IMR-90 (cell line): ENCODE measurements at regions not wholly inside any gene's neighbourhood (a gene's known extent, or its start where the extent isn't known, plus 50 kb on each side); places are given as distances from the start of the nearest gene placed in this dataset.

ENCODE experiments used
- ATAC-seq: fragments of 200-7000 bp; cut with Tn5 transposase; 2 replicates; pipeline ENCODE4 v1.9.1; 2020; ENCODE audit warnings: low read depth, mild to moderate bottlenecking, moderate library complexity
- BruUV-seq: library from RNA; stranded (reverse); fragments of 400-500 nt; replicated peaks from 2 replicates; lab custom pipeline; 2021; lab: Mats Ljungman, UMichigan
- CTCF ChIA-PET: fragments of 300-600 bp; formaldehyde crosslinking; extraction: SDS; loops from one replicate; lab custom pipeline; 2021; ENCODE audit warnings: antibody characterized with exemption; lab: Yijun Ruan, JAX
- POLR2A ChIA-PET: fragments of 300-600 bp; sonication (Branson Sonifier 250); formaldehyde crosslinking; loops from one replicate; lab custom pipeline; 2022; ENCODE audit warnings: antibody characterized with exemption; ENCODE audit not compliant: unreplicated experiment; lab: Charles Lee
- DNase-seq: peaks from one replicate; pipeline ENCODE4 v3.0.0; 2013
- H2AFZ ChIP-seq: replicated peaks from 2 replicates; pipeline ENCODE3; 2013; ENCODE audit warnings: low read length, mild to moderate bottlenecking; ENCODE audit not compliant: poor library complexity
- H2AK5ac ChIP-seq: 2 replicates; pipeline ENCODE4 v1.6.1; 2013; ENCODE audit warnings: low read depth, low read length, inconsistent platforms
- H2AK9ac ChIP-seq: replicated peaks from 2 replicates; pipeline ENCODE3; 2013; ENCODE audit warnings: mild to moderate bottlenecking, low read depth, low read length, moderate library complexity; ENCODE audit not compliant: poor library complexity
- H2BK120ac ChIP-seq: 2 replicates; pipeline ENCODE4 v1.6.1; 2013; ENCODE audit warnings: low read depth, low read length, inconsistent platforms
- H2BK15ac ChIP-seq: 3 replicates; pipeline ENCODE4 v1.6.1; 2013; ENCODE audit warnings: low read depth, low read length, inconsistent platforms
- H2BK20ac ChIP-seq: 2 replicates; pipeline ENCODE4 v1.6.1; 2013; ENCODE audit warnings: low read depth, mild to moderate bottlenecking, inconsistent platforms, low read length, moderate library complexity
- H2BK5ac ChIP-seq: 2 replicates; pipeline ENCODE4 v1.6.1; 2013; ENCODE audit warnings: mild to moderate bottlenecking, low read depth, low read length, inconsistent platforms; ENCODE audit not compliant: poor library complexity, severe bottlenecking
- H3K14ac ChIP-seq: replicated peaks from 2 replicates; pipeline ENCODE4 v1.6.1; 2013; ENCODE audit warnings: low read depth, low read length, inconsistent platforms
- H3K18ac ChIP-seq: 2 replicates; pipeline ENCODE4 v1.6.1; 2013; ENCODE audit warnings: low read depth, low read length, control low read depth
- H3K23ac ChIP-seq: 2 replicates; pipeline ENCODE4 v1.6.1; 2013; ENCODE audit warnings: low read depth, low read length, inconsistent platforms
- H3K27ac ChIP-seq: 2 replicates; pipeline ENCODE4 v1.5.1; 2013; ENCODE audit warnings: mild to moderate bottlenecking, control low read depth, low read length; ENCODE audit not compliant: insufficient read depth
- H3K27me3 ChIP-seq: 2 replicates; pipeline ENCODE4 v1.6.1; 2013; ENCODE audit warnings: low read length; ENCODE audit not compliant: control insufficient read depth, insufficient read depth
- H3K36me3 ChIP-seq: 2 replicates; pipeline ENCODE4 v1.6.1; 2013; ENCODE audit warnings: low read length, mixed read lengths; ENCODE audit not compliant: control insufficient read depth, insufficient read depth
- H3K4ac ChIP-seq: 2 replicates; pipeline ENCODE4 v1.6.1; 2013; ENCODE audit warnings: low read depth, low read length, inconsistent platforms
- H3K4me1 ChIP-seq: 2 replicates; pipeline ENCODE4 v1.6.1; 2013; ENCODE audit warnings: low read length, mixed read lengths; ENCODE audit not compliant: control insufficient read depth, insufficient read depth
- H3K4me2 ChIP-seq: 2 replicates; pipeline ENCODE4 v1.6.1; 2013; ENCODE audit warnings: low read depth, mild to moderate bottlenecking, control low read depth, low read length, moderate library complexity
- H3K4me3 ChIP-seq: 2 replicates; pipeline ENCODE4 v1.5.1; 2013; ENCODE audit warnings: low read depth, mild to moderate bottlenecking, control low read depth, low read length, moderate library complexity; ENCODE audit not compliant: insufficient read depth
- H3K56ac ChIP-seq: 2 replicates; pipeline ENCODE4 v1.6.1; 2013; ENCODE audit warnings: low read length, inconsistent platforms; ENCODE audit not compliant: insufficient read depth; ENCODE audit errors: extremely low read depth
- H3K79me1 ChIP-seq, 2 experiments: 2 replicates each; pipeline ENCODE4 v1.6.1; 2013; ENCODE audit warnings: low read length in 2 of 2, inconsistent platforms in 1 of 2, low read depth in 1 of 2
- H3K9ac ChIP-seq: 2 replicates; pipeline ENCODE4 v1.6.1; 2013; ENCODE audit warnings: low read depth, low read length, control low read depth
- H3K9me1 ChIP-seq: 2 replicates; pipeline ENCODE4 v1.6.1; 2013; ENCODE audit warnings: low read length, inconsistent platforms; ENCODE audit not compliant: insufficient read depth
- H3K9me3 ChIP-seq: 2 replicates; pipeline ENCODE4 v1.6.1; 2013; ENCODE audit warnings: low read length; ENCODE audit not compliant: control insufficient read depth, insufficient read depth
- H4K20me1 ChIP-seq: 2 replicates; pipeline ENCODE4 v1.6.1; 2013; ENCODE audit warnings: low read length, inconsistent platforms; ENCODE audit not compliant: insufficient read depth
- H4K5ac ChIP-seq: 2 replicates; pipeline ENCODE4 v1.6.1; 2013; ENCODE audit warnings: mild to moderate bottlenecking, low read depth, low read length, control low read depth
- H4K8ac ChIP-seq, 2 experiments: 2 replicates each; pipeline ENCODE4 v1.6.1; 2013; ENCODE audit warnings: low read depth in 2 of 2, low read length in 2 of 2, control low read depth in 1 of 2, inconsistent platforms in 1 of 2
- H4K91ac ChIP-seq: 2 replicates; pipeline ENCODE4 v1.6.1; 2013; ENCODE audit warnings: low read depth, low read length, inconsistent platforms; ENCODE audit not compliant: insufficient read depth
- BHLHE40 ChIP-seq: fragments of 150-350 bp; IDR thresholded peaks from 2 replicates; pipeline ENCODE4 v1.6.1; 2016; ENCODE audit warnings: mild to moderate bottlenecking, low read depth, low read length
- CEBPB ChIP-seq: IDR thresholded peaks from 2 replicates; pipeline ENCODE4 v1.6.1; 2012; ENCODE audit warnings: low read depth, low read length, improper control_type of control experiment
- CHD1 ChIP-seq: IDR thresholded peaks from 2 replicates; pipeline ENCODE4 v1.6.1; 2012; ENCODE audit warnings: low read depth, low read length, improper control_type of control experiment
- FOS ChIP-seq: fragments of 150-350 bp; IDR thresholded peaks from 2 replicates; pipeline ENCODE4 v1.6.1; 2016; ENCODE audit warnings: low read depth, low read length
- MAZ ChIP-seq: IDR thresholded peaks from 2 replicates; pipeline ENCODE4 v1.6.1; 2012; ENCODE audit warnings: low read depth, mild to moderate bottlenecking, low read length, improper control_type of control experiment, moderate library complexity, borderline replicate concordance
- NFE2L2 ChIP-seq: fragments of 150-350 bp; IDR thresholded peaks from 2 replicates; pipeline ENCODE4 v1.6.1; 2016; ENCODE audit warnings: low read depth, mild to moderate bottlenecking, low read length
- POLR2A ChIP-seq: IDR thresholded peaks from 2 replicates; pipeline ENCODE4 v1.6.1; 2012; ENCODE audit warnings: mild to moderate bottlenecking, low read depth, low read length
- RAD21 ChIP-seq: IDR thresholded peaks from 2 replicates; pipeline ENCODE4 v1.6.1; 2012; ENCODE audit warnings: low read length, improper control_type of control experiment
- SMC3 ChIP-seq: fragments of 150-350 bp; IDR thresholded peaks from 2 replicates; pipeline ENCODE4 v1.6.1; 2016; ENCODE audit warnings: low read depth, mild to moderate bottlenecking, antibody characterized with exemption, low read length, moderate library complexity
- USF2 ChIP-seq: fragments of 150-350 bp; IDR thresholded peaks from 2 replicates; pipeline ENCODE4 v1.6.1; 2017; ENCODE audit warnings: mild to moderate bottlenecking, antibody characterized with exemption, low read length, low read depth
- WGBS, 2 experiments: methylation state at CpG; one replicate each; pipeline versions ENCODE4 v1.1.5 to v1.1.7; 2013; ENCODE audit warnings: missing lambda C conversion rate in 2 of 2; ENCODE audit not compliant: insufficient read length in 1 of 2; ENCODE audit errors: extremely low coverage in 2 of 2; 5-methylcytosine and 5-hydroxymethylcytosine counted together
- dilution Hi-C: fragments of 300-500 bp; cut with HindIII; formaldehyde crosslinking; loops from one replicate; pipeline ENCODE4 v1.14.3; 2018; ENCODE audit warnings: low sequenced_read_pairs; ENCODE audit not compliant: unreplicated experiment
- in situ Hi-C: fragments of 300-500 bp; cut with MboI; formaldehyde crosslinking; loops from 3 replicates; pipeline ENCODE4 v1.14.3; 2019; ENCODE audit warnings: low sequenced_read_pairs, inconsistent platforms, mixed read lengths
- intact Hi-C: fragments of 100-400 bp; cut with micrococcal nuclease; formaldehyde crosslinking; loops from 2 replicates; pipeline ENCODE4 v1.10.0; 2022
- TF ChIP-seq, protein P1 (sequence below): fragments of 150-350 bp; IDR thresholded peaks from 2 replicates; pipeline ENCODE4 v1.6.1; 2016; ENCODE audit warnings: low read depth, mild to moderate bottlenecking, low read length, moderate library complexity, borderline replicate concordance
- TF ChIP-seq, protein P2 (sequence below): conservative IDR thresholded peaks from 2 replicates; pipeline ENCODE4 v1.5.1; 2012; ENCODE audit warnings: mild to moderate bottlenecking, low read depth, low read length, improper control_type of control experiment

GRCh38 chr18:38007676-38008330, 442.2 kb upstream of the CELF4 start:
- in situ Hi-C loops = no loop called here
- Histone ChIP-seq H3K4me2 (no peak overlapping the region), H3K36me3 (no peaks in the 10 kb centered on the region), H3K4me1 (no peaks in the 10 kb centered on the region), H3K4ac (no peak overlapping the region), H4K91ac (no peak overlapping the region), H3K4me3 (no peak overlapping the region), H3K79me1 (no peaks in the 10 kb centered on the region), H3K9ac (no peak overlapping the region), H2BK15ac (no peak overlapping the region), H4K20me1 (no peaks in the 10 kb centered on the region), H2BK20ac (no peak overlapping the region), H3K23ac (no peak overlapping the region), H3K27ac (no peak overlapping the region), H4K8ac (no peak overlapping the region), H2AK5ac (no peak overlapping the region), H4K5ac (no peak overlapping the region), H2BK5ac (no peak overlapping the region), H3K14ac (no peak overlapping the region), H2AK9ac (no peak overlapping the region), H3K9me3 (peaks cover 12% of the 10 kb centered on the region), H3K9me1 (no peaks in the 10 kb centered on the region), H3K27me3 (no peaks in the 10 kb centered on the region), H3K56ac (no peak overlapping the region), H2AFZ (no peak overlapping the region), H2BK120ac (no peak overlapping the region), H3K18ac (no peak overlapping the region)
- CTCF ChIA-PET = interaction anchor here (0.6 kb wide), 1 partner anchor 36 kb away, joined by 4 read pairs; no protein-coding TSS in a partner anchor
- TF ChIP-seq, protein P1, sequence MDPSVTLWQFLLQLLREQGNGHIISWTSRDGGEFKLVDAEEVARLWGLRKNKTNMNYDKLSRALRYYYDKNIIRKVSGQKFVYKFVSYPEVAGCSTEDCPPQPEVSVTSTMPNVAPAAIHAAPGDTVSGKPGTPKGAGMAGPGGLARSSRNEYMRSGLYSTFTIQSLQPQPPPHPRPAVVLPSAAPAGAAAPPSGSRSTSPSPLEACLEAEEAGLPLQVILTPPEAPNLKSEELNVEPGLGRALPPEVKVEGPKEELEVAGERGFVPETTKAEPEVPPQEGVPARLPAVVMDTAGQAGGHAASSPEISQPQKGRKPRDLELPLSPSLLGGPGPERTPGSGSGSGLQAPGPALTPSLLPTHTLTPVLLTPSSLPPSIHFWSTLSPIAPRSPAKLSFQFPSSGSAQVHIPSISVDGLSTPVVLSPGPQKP = no peak
- TF ChIP-seq SMC3 (no peak), NFE2L2 (no peak), FOS (no peak), POLR2A (no peak), CHD1 (no peak), RAD21 (no peak), BHLHE40 (no peak), CEBPB (no peak), USF2 (no peak), MAZ (no peak)
- TF ChIP-seq, protein P2, sequence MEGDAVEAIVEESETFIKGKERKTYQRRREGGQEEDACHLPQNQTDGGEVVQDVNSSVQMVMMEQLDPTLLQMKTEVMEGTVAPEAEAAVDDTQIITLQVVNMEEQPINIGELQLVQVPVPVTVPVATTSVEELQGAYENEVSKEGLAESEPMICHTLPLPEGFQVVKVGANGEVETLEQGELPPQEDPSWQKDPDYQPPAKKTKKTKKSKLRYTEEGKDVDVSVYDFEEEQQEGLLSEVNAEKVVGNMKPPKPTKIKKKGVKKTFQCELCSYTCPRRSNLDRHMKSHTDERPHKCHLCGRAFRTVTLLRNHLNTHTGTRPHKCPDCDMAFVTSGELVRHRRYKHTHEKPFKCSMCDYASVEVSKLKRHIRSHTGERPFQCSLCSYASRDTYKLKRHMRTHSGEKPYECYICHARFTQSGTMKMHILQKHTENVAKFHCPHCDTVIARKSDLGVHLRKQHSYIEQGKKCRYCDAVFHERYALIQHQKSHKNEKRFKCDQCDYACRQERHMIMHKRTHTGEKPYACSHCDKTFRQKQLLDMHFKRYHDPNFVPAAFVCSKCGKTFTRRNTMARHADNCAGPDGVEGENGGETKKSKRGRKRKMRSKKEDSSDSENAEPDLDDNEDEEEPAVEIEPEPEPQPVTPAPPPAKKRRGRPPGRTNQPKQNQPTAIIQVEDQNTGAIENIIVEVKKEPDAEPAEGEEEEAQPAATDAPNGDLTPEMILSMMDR = no peak
- WGBS, 2 experiments = no CpG with 5 or more reads among the region's 6 CpGs
- no TSS peak for BruUV-seq
- dilution Hi-C loops = no loop called here
- DNase-seq (no peak), ATAC-seq (no peak)
- intact Hi-C loops = no loop called here
- POLR2A ChIA-PET = no interaction called here
